ENCODE measurements at regions not wholly inside any gene's neighbourhood (a gene's known extent, or its start where the extent isn't known, plus 50 kb on each side); places are given as distances from the start of the nearest gene placed in this dataset.

DNA sequence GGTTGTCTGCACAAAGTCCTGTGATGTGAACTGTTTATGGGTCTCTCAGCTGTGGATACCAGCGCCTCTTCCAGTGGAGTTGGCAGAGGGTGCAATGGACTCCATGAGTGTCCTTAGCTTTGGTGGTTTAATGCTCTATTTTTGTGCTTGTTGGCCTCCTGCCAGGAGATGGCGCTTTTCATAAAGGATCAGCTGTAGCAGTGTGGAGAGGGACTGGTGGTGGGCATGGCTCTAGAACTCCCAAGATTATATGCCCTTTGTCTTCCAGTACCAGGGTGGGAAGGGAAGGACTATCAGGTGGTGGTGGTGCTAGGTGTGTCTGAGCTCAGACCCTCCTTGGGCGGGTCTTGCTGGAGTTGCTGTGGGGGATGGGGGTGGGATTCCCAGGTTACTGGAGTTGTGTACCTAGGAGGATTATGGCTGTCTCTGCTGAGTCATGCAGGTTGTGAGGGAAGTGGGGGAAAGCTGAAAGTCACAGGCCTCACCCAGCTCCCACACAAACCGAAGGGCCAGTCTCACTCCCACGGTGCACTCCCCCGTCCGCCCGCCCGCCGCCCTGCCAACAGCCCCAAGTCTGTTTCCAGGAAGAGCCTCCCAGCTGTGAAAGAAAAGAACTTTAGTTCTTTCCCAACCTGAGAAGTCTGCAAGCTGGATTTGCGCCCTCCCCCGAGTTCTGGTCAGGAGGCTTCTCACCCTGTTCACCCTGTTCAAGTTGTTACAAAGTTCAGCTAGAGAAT, 108.1 kb downstream of the MARCO start (continued):
- TF ChIP-seq FOXJ3 (CRISPR knock-in tag; IDR thresholded peaks at IDR 0.05; ENCODE audit: borderline replicate concordance) = no peak
- 0 out of 2 replicates have a peak, but pooled peaks have one; percentile 12 for TF ChIP-seq SMC3 (IDR thresholded peaks at IDR 0.05; ENCODE audit: low read length)
- TF ChIP-seq, protein P1, sequence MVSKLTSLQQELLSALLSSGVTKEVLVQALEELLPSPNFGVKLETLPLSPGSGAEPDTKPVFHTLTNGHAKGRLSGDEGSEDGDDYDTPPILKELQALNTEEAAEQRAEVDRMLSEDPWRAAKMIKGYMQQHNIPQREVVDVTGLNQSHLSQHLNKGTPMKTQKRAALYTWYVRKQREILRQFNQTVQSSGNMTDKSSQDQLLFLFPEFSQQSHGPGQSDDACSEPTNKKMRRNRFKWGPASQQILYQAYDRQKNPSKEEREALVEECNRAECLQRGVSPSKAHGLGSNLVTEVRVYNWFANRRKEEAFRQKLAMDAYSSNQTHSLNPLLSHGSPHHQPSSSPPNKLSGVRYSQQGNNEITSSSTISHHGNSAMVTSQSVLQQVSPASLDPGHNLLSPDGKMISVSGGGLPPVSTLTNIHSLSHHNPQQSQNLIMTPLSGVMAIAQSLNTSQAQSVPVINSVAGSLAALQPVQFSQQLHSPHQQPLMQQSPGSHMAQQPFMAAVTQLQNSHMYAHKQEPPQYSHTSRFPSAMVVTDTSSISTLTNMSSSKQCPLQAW (CRISPR knock-in tag; IDR thresholded peaks at IDR 0.05) = no peak

All from HepG2 (cell line).